ENCODE measurements at regions not wholly inside any gene's neighbourhood (a gene's known extent, or its start where the extent isn't known, plus 50 kb on each side); places are given as distances from the start of the nearest gene placed in this dataset.

GRCh38 chr10:78494179-78494578 is 460.5 kb downstream of the RPS24 start:
- TF ChIP-seq EZH2 (IDR thresholded peaks at IDR 0.05) (no peak), POLR2AphosphoS5 (IDR thresholded peaks at IDR 0.05; ENCODE audit: borderline replicate concordance, low read depth, low read length) (no peak), FOXP2 (optimal IDR thresholded peaks at IDR 0.05; ENCODE audit: control extremely low read depth, extremely low read length, insufficient read depth) (no peak)

Data from SK-N-MC (cell line).